ENCODE measurements at regions not wholly inside any gene's neighbourhood (a gene's known extent, or its start where the extent isn't known, plus 50 kb on each side); places are given as distances from the start of the nearest gene placed in this dataset.

DNA sequence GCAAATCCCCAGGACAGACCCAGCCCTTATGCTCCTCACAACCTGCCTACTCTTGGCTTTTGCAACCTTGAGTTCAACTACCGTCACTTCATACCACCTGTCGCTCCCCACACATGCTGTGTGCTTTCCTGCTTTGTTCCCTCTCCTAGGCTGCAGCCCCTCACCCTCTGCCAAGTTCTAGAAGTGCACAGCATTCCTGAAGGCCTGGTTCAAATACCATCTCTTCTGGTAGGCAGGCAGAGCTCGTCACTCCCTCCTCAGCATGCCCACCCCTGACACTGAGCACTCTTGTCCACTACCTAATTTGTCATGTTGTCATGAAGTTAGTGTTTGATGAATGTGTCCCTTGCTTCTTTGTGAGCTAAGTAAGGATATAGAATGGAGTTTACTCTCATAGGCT lies 129.6 kb downstream of the SEMA6D start:
- no peaks in the 10 kb centered on the region for H3K79me2 ChIP-seq (ENCODE audit: low read depth)
- H3K27ac Mint-ChIP-seq, result no peak overlapping the region
- H3K4me1 ChIP-seq, result peaks cover 4% of the 10 kb centered on the region
- H2AFZ ChIP-seq (replicated peaks), result no peak overlapping the region
- DNase-seq (ENCODE audit: low spot score), result no peak
- no peaks in the 10 kb centered on the region for H3K27me3 Mint-ChIP-seq (ENCODE audit: insufficient read depth, low read depth)
- H3F3A ChIP-seq (ENCODE audit: low read depth), result no peaks in the 10 kb centered on the region
- H3K9me3 Mint-ChIP-seq, result no peaks in the 10 kb centered on the region
- no peak overlapping the region for H3K4me2 ChIP-seq
- H3K9me3 ChIP-seq (ENCODE audit: low read depth), result no peaks in the 10 kb centered on the region
- H3K27me3 ChIP-seq, result no peaks in the 10 kb centered on the region
- no peak for TF ChIP-seq EZH2 (IDR thresholded peaks at IDR 0.05)
- no peak for TF ChIP-seq EZH2phosphoT487 (IDR thresholded peaks at IDR 0.05)
- TF ChIP-seq, protein P1, sequence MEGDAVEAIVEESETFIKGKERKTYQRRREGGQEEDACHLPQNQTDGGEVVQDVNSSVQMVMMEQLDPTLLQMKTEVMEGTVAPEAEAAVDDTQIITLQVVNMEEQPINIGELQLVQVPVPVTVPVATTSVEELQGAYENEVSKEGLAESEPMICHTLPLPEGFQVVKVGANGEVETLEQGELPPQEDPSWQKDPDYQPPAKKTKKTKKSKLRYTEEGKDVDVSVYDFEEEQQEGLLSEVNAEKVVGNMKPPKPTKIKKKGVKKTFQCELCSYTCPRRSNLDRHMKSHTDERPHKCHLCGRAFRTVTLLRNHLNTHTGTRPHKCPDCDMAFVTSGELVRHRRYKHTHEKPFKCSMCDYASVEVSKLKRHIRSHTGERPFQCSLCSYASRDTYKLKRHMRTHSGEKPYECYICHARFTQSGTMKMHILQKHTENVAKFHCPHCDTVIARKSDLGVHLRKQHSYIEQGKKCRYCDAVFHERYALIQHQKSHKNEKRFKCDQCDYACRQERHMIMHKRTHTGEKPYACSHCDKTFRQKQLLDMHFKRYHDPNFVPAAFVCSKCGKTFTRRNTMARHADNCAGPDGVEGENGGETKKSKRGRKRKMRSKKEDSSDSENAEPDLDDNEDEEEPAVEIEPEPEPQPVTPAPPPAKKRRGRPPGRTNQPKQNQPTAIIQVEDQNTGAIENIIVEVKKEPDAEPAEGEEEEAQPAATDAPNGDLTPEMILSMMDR (IDR thresholded peaks at IDR 0.05), result no peak
- H4K20me1 ChIP-seq (ENCODE audit: low read depth), result no peaks in the 10 kb centered on the region
- no peak overlapping the region for H3K4me3 Mint-ChIP-seq
- no peaks in the 10 kb centered on the region for H3K36me3 ChIP-seq
- H3K4me1 Mint-ChIP-seq, result peaks cover 8% of the 10 kb centered on the region
- H3K4me3 ChIP-seq, result no peak overlapping the region
- H3K27ac ChIP-seq, result no peak overlapping the region
- no peaks in the 10 kb centered on the region for H3K36me3 Mint-ChIP-seq
- H3K9ac ChIP-seq, result no peak overlapping the region

- H4K20me1 ChIP-seq (ENCODE audit: low read depth), result no peaks in the 10 kb centered on the region
- TF ChIP-seq EZH2 (IDR thresholded peaks at IDR 0.05) (no peak), EZH2phosphoT487 (IDR thresholded peaks at IDR 0.05) (no peak)
- TF ChIP-seq, protein P1 (IDR thresholded peaks at IDR 0.05), result no peak
- no peaks in the 10 kb centered on the region for H3K79me2 ChIP-seq (ENCODE audit: low read depth)
- H3K4me3 ChIP-seq, result no peak overlapping the region
- DNase-seq (ENCODE audit: low spot score), result no peak
- peaks cover 9% of the 10 kb centered on the region for H3F3A ChIP-seq (ENCODE audit: low read depth)
- no peaks in the 10 kb centered on the region for H3K9me3 ChIP-seq (ENCODE audit: low read depth)
- H3K9me3 Mint-ChIP-seq, result peaks cover 3% of the 10 kb centered on the region
- no peak overlapping the region for H3K27ac Mint-ChIP-seq
- H3K27ac ChIP-seq, result no peak overlapping the region
- H3K9ac ChIP-seq, result no peak overlapping the region
- H3K4me1 ChIP-seq, result peaks cover 18% of the 10 kb centered on the region
- H3K4me3 Mint-ChIP-seq, result no peak overlapping the region
- no peaks in the 10 kb centered on the region for H3K36me3 Mint-ChIP-seq
- no peaks in the 10 kb centered on the region for H3K27me3 Mint-ChIP-seq (ENCODE audit: insufficient read depth, low read depth)
- H3K36me3 ChIP-seq, result no peaks in the 10 kb centered on the region
- no peaks in the 10 kb centered on the region for H3K27me3 ChIP-seq
- peaks cover 22% of the 10 kb centered on the region for H3K4me1 Mint-ChIP-seq
- no peak overlapping the region for H2AFZ ChIP-seq (replicated peaks)
- H3K4me2 ChIP-seq, result no peak overlapping the region
Measured at GRCh38 chr15:47856071-47856470, 138.8 kb downstream of the SEMA6D start.

DNA sequence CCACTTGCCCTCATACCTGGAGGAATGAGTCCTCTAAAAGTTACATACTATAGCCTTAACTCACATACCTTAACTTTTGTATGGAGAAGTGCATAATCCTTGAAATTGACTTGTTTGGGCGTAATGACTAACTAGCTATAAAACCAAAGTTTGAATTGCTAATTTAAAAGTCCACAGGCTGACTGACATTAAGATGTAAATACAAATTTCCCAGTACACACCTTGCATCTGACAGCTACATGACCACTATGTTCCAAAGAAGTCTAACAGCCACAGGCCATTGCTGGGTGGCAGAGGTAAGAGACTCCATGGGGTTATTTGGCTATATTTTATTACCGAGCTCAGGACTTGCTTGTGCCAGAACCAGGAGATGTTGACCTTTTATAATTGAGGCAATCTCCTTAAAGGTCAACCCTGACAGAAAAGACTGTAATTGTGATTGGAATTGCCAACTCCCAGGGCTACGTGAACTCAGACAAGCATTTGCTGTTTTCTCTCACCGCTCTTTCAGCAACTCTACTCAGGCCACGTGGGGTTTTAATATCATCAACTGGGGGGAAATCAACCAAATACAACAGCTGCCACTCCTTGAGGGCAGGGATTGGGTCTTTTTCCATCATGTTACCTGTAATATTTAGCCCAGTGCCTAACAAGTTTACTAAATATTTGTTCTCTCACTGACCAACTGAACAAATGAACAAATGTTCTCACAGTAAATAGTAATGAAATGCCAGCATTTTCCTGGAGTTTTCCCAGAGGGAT lies 139.9 kb downstream of the SEMA6D start:
- H2AFZ ChIP-seq (replicated peaks), result no peak overlapping the region
- Mint-ChIP-seq H3K27ac (peak overlapping the region; percentile 48), H3K9me3 (peaks cover 3% of the 10 kb centered on the region), H3K27me3 (ENCODE audit: insufficient read depth, low read depth) (no peaks in the 10 kb centered on the region), H3K4me3 (no peak overlapping the region), H3K36me3 (no peaks in the 10 kb centered on the region), H3K4me1 (peaks cover 33% of the 10 kb centered on the region)
- H3K27me3 ChIP-seq, result no peaks in the 10 kb centered on the region
- no peaks in the 10 kb centered on the region for H3K9me3 ChIP-seq (ENCODE audit: low read depth)
- peaks cover 20% of the 10 kb centered on the region for H3F3A ChIP-seq (ENCODE audit: low read depth)
- no peak overlapping the region for H3K9ac ChIP-seq
- H4K20me1 ChIP-seq (ENCODE audit: low read depth), result no peaks in the 10 kb centered on the region
- no peak overlapping the region for H3K27ac ChIP-seq
- TF ChIP-seq, protein P1 (IDR thresholded peaks at IDR 0.05), result no peak
- TF ChIP-seq EZH2phosphoT487 (IDR thresholded peaks at IDR 0.05), result no peak
- no peak for TF ChIP-seq EZH2 (IDR thresholded peaks at IDR 0.05)
- H3K4me3 ChIP-seq, result no peak overlapping the region
- no peaks in the 10 kb centered on the region for H3K79me2 ChIP-seq (ENCODE audit: low read depth)
- peaks cover 29% of the 10 kb centered on the region for H3K4me1 ChIP-seq
- H3K4me2 ChIP-seq, result no peak overlapping the region
- no peak for DNase-seq (ENCODE audit: low spot score)
- H3K36me3 ChIP-seq, result no peaks in the 10 kb centered on the region
